ENCODE measurements at regions not wholly inside any gene's neighbourhood (a gene's known extent, or its start where the extent isn't known, plus 50 kb on each side); places are given as distances from the start of the nearest gene placed in this dataset.

DNA sequence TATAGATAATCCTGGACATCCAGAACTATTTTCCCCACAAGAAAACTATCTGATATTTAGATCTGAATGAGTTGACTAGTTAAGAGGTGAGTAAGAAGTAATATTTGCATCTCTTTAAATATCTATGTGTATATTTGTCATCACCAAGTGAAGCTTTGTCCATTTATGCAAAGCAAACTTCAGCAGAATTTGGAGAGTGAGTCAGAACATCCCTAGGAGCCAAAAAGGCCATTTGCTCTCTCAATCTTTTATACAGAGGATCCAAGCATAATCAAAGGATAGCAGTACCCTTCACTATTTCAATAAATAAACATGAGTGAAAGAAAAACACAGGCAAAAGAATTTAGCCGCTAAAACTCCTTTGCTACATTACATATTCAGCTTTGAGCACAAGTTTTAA, 454.4 kb downstream of the NR2F1-AS1 start:
- TF ChIP-seq, protein P1, sequence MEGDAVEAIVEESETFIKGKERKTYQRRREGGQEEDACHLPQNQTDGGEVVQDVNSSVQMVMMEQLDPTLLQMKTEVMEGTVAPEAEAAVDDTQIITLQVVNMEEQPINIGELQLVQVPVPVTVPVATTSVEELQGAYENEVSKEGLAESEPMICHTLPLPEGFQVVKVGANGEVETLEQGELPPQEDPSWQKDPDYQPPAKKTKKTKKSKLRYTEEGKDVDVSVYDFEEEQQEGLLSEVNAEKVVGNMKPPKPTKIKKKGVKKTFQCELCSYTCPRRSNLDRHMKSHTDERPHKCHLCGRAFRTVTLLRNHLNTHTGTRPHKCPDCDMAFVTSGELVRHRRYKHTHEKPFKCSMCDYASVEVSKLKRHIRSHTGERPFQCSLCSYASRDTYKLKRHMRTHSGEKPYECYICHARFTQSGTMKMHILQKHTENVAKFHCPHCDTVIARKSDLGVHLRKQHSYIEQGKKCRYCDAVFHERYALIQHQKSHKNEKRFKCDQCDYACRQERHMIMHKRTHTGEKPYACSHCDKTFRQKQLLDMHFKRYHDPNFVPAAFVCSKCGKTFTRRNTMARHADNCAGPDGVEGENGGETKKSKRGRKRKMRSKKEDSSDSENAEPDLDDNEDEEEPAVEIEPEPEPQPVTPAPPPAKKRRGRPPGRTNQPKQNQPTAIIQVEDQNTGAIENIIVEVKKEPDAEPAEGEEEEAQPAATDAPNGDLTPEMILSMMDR (IDR thresholded peaks at IDR 0.05): no peak
- no peak for TF ChIP-seq POLR2A (IDR thresholded peaks at IDR 0.05)

Data from heart left ventricle (tissue), 13 donors.